ENCODE measurements at regions not wholly inside any gene's neighbourhood (a gene's known extent, or its start where the extent isn't known, plus 50 kb on each side); places are given as distances from the start of the nearest gene placed in this dataset.
A peak's percentile ranks its signal among the peaks of the same experiment; 100 is the strongest.

- TF ChIP-seq CTCF (IDR thresholded peaks at IDR 0.05) (peak; percentile 51), EZH2 (IDR thresholded peaks at IDR 0.05) (no peak), EZH2phosphoT487 (IDR thresholded peaks at IDR 0.05) (no peak)
These were observed 375.0 kb downstream of the WDR72 start for GRCh38 chr15:53384417-53384816.
